B cell (primary cell): ENCODE measurements at regions not wholly inside any gene's neighbourhood (a gene's known extent, or its start where the extent isn't known, plus 50 kb on each side); places are given as distances from the start of the nearest gene placed in this dataset.

Experiments
- ATAC-seq: fragments of 200-7000 bp; cut with Tn5 transposase; one replicate; pipeline ENCODE4 v1.10.0; 2021; ENCODE audit warnings: low read depth, mild to moderate bottlenecking, moderate number of reproducible peaks, moderate library complexity
- CTCF ChIA-PET: fragments of 350-600 bp; sonication (Branson Sonifier 250); formaldehyde crosslinking; loops from one replicate; lab custom pipeline; 2021; ENCODE audit warnings: antibody characterized with exemption, inconsistent platforms; lab: Charles Lee
- POLR2A ChIA-PET: fragments of 350-600 bp; sonication (Branson Sonifier 250); formaldehyde crosslinking; loops from one replicate; lab custom pipeline; 2021; ENCODE audit warnings: antibody characterized with exemption; lab: Charles Lee
- DNase-seq: peaks from one replicate; pipeline ENCODE4 v3.0.0; 2013
- H2AFZ ChIP-seq: 2 replicates; pipeline ENCODE4 v1.6.1; 2012; ENCODE audit warnings: mild to moderate bottlenecking, low read depth, low read length; ENCODE audit not compliant: insufficient read depth, poor library complexity, severe bottlenecking
- H3K27ac ChIP-seq, 2 donors: 1 replicate in 1 of 2; 2 replicates in 1 of 2; pipeline ENCODE4 v1.5.1; 2012 to 2013; ENCODE audit warnings: low read length in 2 of 2, mild to moderate bottlenecking in 2 of 2, moderate library complexity in 1 of 2
- H3K27me3 ChIP-seq, 4 experiments: fragments of 200-600 bp in 1 of 4; sonication (generic) in 1 of 4; replicated peaks in 1 of 4; 1 replicate in 2 of 4; 2 replicates in 2 of 4; pipeline versions ENCODE4 v1.6.1 to v1.7.0; 2013 to 2016; ENCODE audit warnings: low read length in 3 of 4, mild to moderate bottlenecking in 2 of 4, mixed read lengths in 1 of 4, moderate library complexity in 1 of 4; ENCODE audit not compliant: insufficient read depth in 4 of 4, control insufficient read depth in 3 of 4; ENCODE audit errors: control extremely low read depth in 1 of 4
- H3K36me3 ChIP-seq, 2 experiments: replicated peaks in 1 of 2; 1 replicate in 1 of 2; 2 replicates in 1 of 2; pipeline versions ENCODE4 v1.6.1 to v1.7.1; 2013; ENCODE audit warnings: low read length in 1 of 2; ENCODE audit not compliant: insufficient read depth in 2 of 2, control insufficient read depth in 1 of 2; ENCODE audit errors: control extremely low read depth in 1 of 2, extremely low read depth in 1 of 2
- H3K4me1 ChIP-seq, 2 donors: fragments of 200-600 bp in 1 of 2; sonication (generic) in 1 of 2; 1 replicate in 1 of 2; 2 replicates in 1 of 2; pipeline versions ENCODE4 v1.5.1 to v1.6.1; 2013 to 2017; ENCODE audit warnings: low read length in 2 of 2; ENCODE audit not compliant: control insufficient read depth in 2 of 2, insufficient read depth in 2 of 2
- H3K4me2 ChIP-seq: replicated peaks from 2 replicates; pipeline ENCODE3; 2012; ENCODE audit warnings: mild to moderate bottlenecking, low read depth, low read length; ENCODE audit not compliant: poor library complexity, severe bottlenecking
- H3K4me3 ChIP-seq, 5 experiments: fragments of 200-600 bp in 1 of 5; sonication (generic) in 1 of 5; 1 replicate in 3 of 5; 2 replicates in 2 of 5; pipeline versions ENCODE4 v1.5.1 to v1.7.0; 2011 to 2016; ENCODE audit warnings: low read length in 4 of 5, mild to moderate bottlenecking in 4 of 5, low read depth in 2 of 5, control low read depth in 1 of 5, moderate library complexity in 1 of 5; ENCODE audit not compliant: insufficient read depth in 1 of 5; ENCODE audit errors: control extremely low read depth in 1 of 5, extremely low read depth in 1 of 5
- H3K79me2 ChIP-seq: fragments of 200-600 bp; sonication (generic); one replicate; pipeline ENCODE4 v1.6.0; 2016; ENCODE audit warnings: low read length; ENCODE audit not compliant: control insufficient read depth, insufficient read depth
- H3K9ac ChIP-seq: fragments of 200-600 bp; sonication (generic); 2 replicates; pipeline ENCODE4 v1.6.1; 2017; ENCODE audit warnings: mild to moderate bottlenecking, low read length, moderate library complexity
- H3K9me3 ChIP-seq, 3 donors: one replicate each; pipeline versions ENCODE4 v1.6.1 to v1.7.1; 2013; ENCODE audit warnings: low read length in 2 of 3; ENCODE audit not compliant: control insufficient read depth in 2 of 3, insufficient read depth in 1 of 3; ENCODE audit errors: control extremely low read depth in 1 of 3
- H4K20me1 ChIP-seq: 2 replicates; pipeline ENCODE4 v1.6.0; 2012; ENCODE audit warnings: mild to moderate bottlenecking, low read length; ENCODE audit not compliant: insufficient read depth, control insufficient read depth, poor library complexity, severe bottlenecking
- H3K27ac Mint-ChIP-seq: one replicate; pipeline ENCODE4 v1.8.0; 2021; ENCODE audit warnings: mixed read lengths
- H3K27me3 Mint-ChIP-seq: one replicate; pipeline ENCODE4 v1.8.0; 2021; ENCODE audit warnings: mixed read lengths
- H3K4me1 Mint-ChIP-seq: one replicate; pipeline ENCODE4 v1.8.0; 2021; ENCODE audit warnings: mixed read lengths
- H3K4me3 Mint-ChIP-seq: one replicate; pipeline ENCODE4 v1.8.0; 2021; ENCODE audit warnings: mixed read lengths
- H3K9me3 Mint-ChIP-seq: one replicate; pipeline ENCODE4 v1.8.0; 2022; ENCODE audit warnings: mixed read lengths; ENCODE audit not compliant: insufficient read depth
- CTCF ChIP-seq: fragments of 200-600 bp; IDR thresholded peaks from one replicate; pipeline ENCODE4 v1.8.0; 2022; ENCODE audit warnings: antibody characterized with exemption, mild to moderate bottlenecking
- EZH2 ChIP-seq: IDR thresholded peaks from 2 replicates; pipeline ENCODE4 v1.6.1; 2012; ENCODE audit warnings: borderline replicate concordance, low read depth, mild to moderate bottlenecking, moderate library complexity, low read length; ENCODE audit not compliant: insufficient read depth, poor library complexity, severe bottlenecking
- WGBS: methylation state at CpG from one replicate; pipeline ENCODE4 v1.1.5; 2013; ENCODE audit warnings: missing lambda C conversion rate; ENCODE audit not compliant: insufficient coverage; 5-methylcytosine and 5-hydroxymethylcytosine counted together
- intact Hi-C: fragments of 100-400 bp; cut with micrococcal nuclease; formaldehyde crosslinking; loops from one replicate; pipeline ENCODE4 v1.10.0; 2022

GRCh38 chr6:170221753-170222400 lies 69.0 kb downstream of the DLL1 start:
- 90% methylated on average over 28 of the region's 29 CpGs for WGBS
- TF ChIP-seq CTCF: no peak
- no peak for TF ChIP-seq EZH2
- peaks cover 7% of the 10 kb centered on the region for H3K4me1 Mint-ChIP-seq
- DNase-seq (no peak), ATAC-seq (no peak)
- Histone ChIP-seq H3K79me2 (no peaks in the 10 kb centered on the region), H2AFZ (no peak overlapping the region), H3K36me3 (no peaks in the 10 kb centered on the region), H3K4me3 (no peak overlapping the region), H3K9me3 (peaks cover 0 to 3% (median 0%) of the 10 kb centered on the region in 3 donors), H3K4me1 (no peaks in the 10 kb centered on the region), H4K20me1 (no peaks in the 10 kb centered on the region), H3K27me3 (no peaks in the 10 kb centered on the region), H3K27ac (no peak overlapping the region), H3K4me2 (no peak overlapping the region), H3K9ac (no peak overlapping the region)
- ChIA-PET CTCF (no interaction called here), POLR2A (no interaction called here)
- H3K27ac Mint-ChIP-seq: no peak overlapping the region
- H3K4me3 Mint-ChIP-seq: no peak overlapping the region
- H3K27me3 Mint-ChIP-seq: no peaks in the 10 kb centered on the region
- no peaks in the 10 kb centered on the region for H3K9me3 Mint-ChIP-seq
- intact Hi-C loops: no loop called here

- no peaks in the 10 kb centered on the region for H3K9me3 Mint-ChIP-seq
- ATAC-seq: no peak
- intact Hi-C loops: no loop called here
These were observed 69.7 kb downstream of the DLL1 start for GRCh38 chr6:170221052-170221752.

More at GRCh38 chr6:170221052-170221752, 69.7 kb downstream of the DLL1 start:
- Histone ChIP-seq H3K79me2 (no peaks in the 10 kb centered on the region), H2AFZ (no peak overlapping the region), H3K27ac (no peak overlapping the region), H3K4me1 (no peaks in the 10 kb centered on the region), H3K4me3 (no peak overlapping the region), H3K27me3 (no peaks in the 10 kb centered on the region), H4K20me1 (no peaks in the 10 kb centered on the region), H3K9ac (no peak overlapping the region), H3K36me3 (no peaks in the 10 kb centered on the region), H3K4me2 (no peak overlapping the region), H3K9me3 (peaks cover 0 to 3% (median 0%) of the 10 kb centered on the region in 3 donors)
- POLR2A ChIA-PET: no interaction called here
- no peak for DNase-seq
- Mint-ChIP-seq H3K27ac (no peak overlapping the region), H3K4me1 (peaks cover 7% of the 10 kb centered on the region), H3K27me3 (no peaks in the 10 kb centered on the region), H3K4me3 (no peak overlapping the region)
- TF ChIP-seq CTCF (no peak), EZH2 (no peak)
- WGBS: 73% methylated on average over 27 of the region's 29 CpGs
- CTCF ChIA-PET: interaction anchor here (0.7 kb wide), 1 partner anchor 110 kb away, joined by 3 read pairs; no protein-coding TSS in a partner anchor
